ENCODE measurements at regions not wholly inside any gene's neighbourhood (a gene's known extent, or its start where the extent isn't known, plus 50 kb on each side); places are given as distances from the start of the nearest gene placed in this dataset.
"Not testable (repeated sequence)": the region's sequence is repeated elsewhere in the genome, so short reads cannot be mapped to it uniquely, and the experiment has no call there.

GRCh38 chr13:55653497-55653896 lies 1487.2 kb upstream of the PRR20A start:
- ChIA-PET POLR2A (ENCODE audit: low non-redundant PET) (no interaction called here), CTCF (no interaction called here)
- peak; percentile 70 for DNase-seq (ENCODE audit: low spot score)
- no TSS peak for BruUV-seq (replicated peaks)
- Histone ChIP-seq H3K4me1 (ENCODE audit: insufficient read depth, low read length, poor library complexity, severe bottlenecking) (no peaks in the 10 kb centered on the region), H3K27ac (ENCODE audit: low read depth, low read length, poor library complexity, severe bottlenecking) (no peak overlapping the region), H3K9me3 (ENCODE audit: low read depth, low read length, poor library complexity, severe bottlenecking) (no peaks in the 10 kb centered on the region), H3K27me3 (replicated peaks; ENCODE audit: insufficient read depth, low read depth, low read length, poor library complexity) (no peaks in the 10 kb centered on the region), H3K4me3 (ENCODE audit: low read depth, low read length, poor library complexity, severe bottlenecking) (no peak overlapping the region), H3K36me3 (ENCODE audit: insufficient read depth, low read length, poor library complexity, severe bottlenecking) (no peaks in the 10 kb centered on the region)
- intact Hi-C loops (cut with micrococcal nuclease; ENCODE audit: unreplicated experiment), result no loop called here
- TF ChIP-seq CTCF (conservative IDR thresholded peaks at IDR 0.05; ENCODE audit: low read depth, low read length), result no peak
- no peak for TF ChIP-seq EZH2 (IDR thresholded peaks at IDR 0.05; ENCODE audit: borderline replicate concordance, low read depth, low read length, poor library complexity, severe bottlenecking)

- H3K36me3 ChIP-seq (ENCODE audit: insufficient read depth, low read length, poor library complexity, severe bottlenecking), result no peaks in the 10 kb centered on the region
- no peaks in the 10 kb centered on the region for H3K4me1 ChIP-seq (ENCODE audit: insufficient read depth, low read length, poor library complexity, severe bottlenecking)
- H3K4me3 ChIP-seq (ENCODE audit: low read depth, low read length, poor library complexity, severe bottlenecking), result no peak overlapping the region
- no peaks in the 10 kb centered on the region for H3K9me3 ChIP-seq (ENCODE audit: low read depth, low read length, poor library complexity, severe bottlenecking)
- H3K27me3 ChIP-seq (replicated peaks; ENCODE audit: insufficient read depth, low read depth, low read length, poor library complexity), result no peaks in the 10 kb centered on the region
- DNase-seq (ENCODE audit: low spot score), result no peak
- ChIA-PET CTCF (no interaction called here), POLR2A (ENCODE audit: low non-redundant PET) (no interaction called here)
- no TSS peak for BruUV-seq (replicated peaks)
- TF ChIP-seq EZH2 (IDR thresholded peaks at IDR 0.05; ENCODE audit: borderline replicate concordance, low read depth, low read length, poor library complexity, severe bottlenecking) (no peak), CTCF (conservative IDR thresholded peaks at IDR 0.05; ENCODE audit: low read depth, low read length) (no peak)
- intact Hi-C loops (cut with micrococcal nuclease; ENCODE audit: unreplicated experiment), result no loop called here
- H3K27ac ChIP-seq (ENCODE audit: low read depth, low read length, poor library complexity, severe bottlenecking), result no peak overlapping the region
Measured at GRCh38 chr13:55654243-55654642, 1486.5 kb upstream of the PRR20A start.

- H3K9me3 ChIP-seq (ENCODE audit: low read depth, low read length, poor library complexity, severe bottlenecking); CTCF ChIA-PET; H3K36me3 ChIP-seq (ENCODE audit: insufficient read depth, low read length, poor library complexity, severe bottlenecking); H3K4me3 ChIP-seq (ENCODE audit: low read depth, low read length, poor library complexity, severe bottlenecking); H3K27ac ChIP-seq (ENCODE audit: low read depth, low read length, poor library complexity, severe bottlenecking); POLR2A ChIA-PET (ENCODE audit: low non-redundant PET); H3K4me1 ChIP-seq (ENCODE audit: insufficient read depth, low read length, poor library complexity, severe bottlenecking); DNase-seq (ENCODE audit: low spot score); intact Hi-C loops (cut with micrococcal nuclease; ENCODE audit: unreplicated experiment); H3K27me3 ChIP-seq (replicated peaks; ENCODE audit: insufficient read depth, low read depth, low read length, poor library complexity); BruUV-seq (replicated peaks): not testable (repeated sequence)
Measured at GRCh38 chr13:55660264-55660663, 1480.5 kb upstream of the PRR20A start.

- Histone ChIP-seq H3K4me1 (ENCODE audit: insufficient read depth, low read length, poor library complexity, severe bottlenecking) (peaks cover 5% of the 10 kb centered on the region), H3K9me3 (ENCODE audit: low read depth, low read length, poor library complexity, severe bottlenecking) (no peaks in the 10 kb centered on the region), H3K27ac (ENCODE audit: low read depth, low read length, poor library complexity, severe bottlenecking) (no peak overlapping the region), H3K36me3 (ENCODE audit: insufficient read depth, low read length, poor library complexity, severe bottlenecking) (no peaks in the 10 kb centered on the region), H3K4me3 (ENCODE audit: low read depth, low read length, poor library complexity, severe bottlenecking) (no peak overlapping the region), H3K27me3 (replicated peaks; ENCODE audit: insufficient read depth, low read depth, low read length, poor library complexity) (no peaks in the 10 kb centered on the region)
- ChIA-PET POLR2A (ENCODE audit: low non-redundant PET) (no interaction called here), CTCF (no interaction called here)
- TF ChIP-seq EZH2 (IDR thresholded peaks at IDR 0.05; ENCODE audit: borderline replicate concordance, low read depth, low read length, poor library complexity, severe bottlenecking) (no peak), CTCF (conservative IDR thresholded peaks at IDR 0.05; ENCODE audit: low read depth, low read length) (no peak)
- BruUV-seq (replicated peaks), result no TSS peak
- intact Hi-C loops (cut with micrococcal nuclease; ENCODE audit: unreplicated experiment), result no loop called here
- peak; percentile 47 for DNase-seq (ENCODE audit: low spot score)
Measured at GRCh38 chr13:55660851-55661250, 1479.9 kb upstream of the PRR20A start.
